HEK293 (cell line): ENCODE measurements at regions not wholly inside any gene's neighbourhood (a gene's known extent, or its start where the extent isn't known, plus 50 kb on each side); places are given as distances from the start of the nearest gene placed in this dataset.

Experiments used
- GLIS2 ChIP-seq: fragments of 450-650 bp; formaldehyde crosslinking; IDR thresholded peaks from 2 replicates; pipeline ENCODE4 v1.5.1; 2016; ENCODE audit warnings: missing biosample characterization, missing genetic modification characterization
- HOXA7 ChIP-seq: sonication (generic); formaldehyde crosslinking; IDR thresholded peaks from 2 replicates; pipeline ENCODE4 v1.8.1; 2022; ENCODE audit warnings: missing genetic modification reagents, borderline replicate concordance
- IKZF3 ChIP-seq: fragments of 450-650 bp; IDR thresholded peaks from 2 replicates; pipeline ENCODE4 v1.5.0; 2018; ENCODE audit warnings: missing biosample characterization, mild to moderate bottlenecking, missing genetic modification characterization, moderate library complexity
- KLF1 ChIP-seq: fragments of 450-650 bp; formaldehyde crosslinking; IDR thresholded peaks from 2 replicates; pipeline ENCODE4 v1.5.1; 2016; ENCODE audit warnings: missing biosample characterization, missing genetic modification characterization
- MYNN ChIP-seq: fragments of 450-650 bp; formaldehyde crosslinking; IDR thresholded peaks from 2 replicates; pipeline ENCODE4 v1.5.1; 2016; ENCODE audit warnings: missing biosample characterization, missing genetic modification characterization, borderline replicate concordance
- OVOL3 ChIP-seq: fragments of 450-650 bp; formaldehyde crosslinking; IDR thresholded peaks from 2 replicates; pipeline ENCODE4 v1.5.1; 2016; ENCODE audit warnings: missing biosample characterization, missing genetic modification characterization
- PRDM1 ChIP-seq: fragments of 450-650 bp; formaldehyde crosslinking; IDR thresholded peaks from 2 replicates; pipeline ENCODE4; 2016; ENCODE audit warnings: missing biosample characterization, missing genetic modification characterization
- RBAK ChIP-seq: fragments of 450-650 bp; formaldehyde crosslinking; IDR thresholded peaks from 2 replicates; pipeline ENCODE4 v1.5.1; 2016; ENCODE audit warnings: missing biosample characterization, missing genetic modification characterization
- SCRT1 ChIP-seq: fragments of 450-650 bp; formaldehyde crosslinking; IDR thresholded peaks from 2 replicates; pipeline ENCODE4 v1.5.1; 2016; ENCODE audit warnings: missing biosample characterization, missing genetic modification characterization, borderline replicate concordance
- ZBTB21 ChIP-seq: fragments of 450-650 bp; formaldehyde crosslinking; IDR thresholded peaks from 2 replicates; pipeline ENCODE4 v1.5.1; 2017; ENCODE audit warnings: missing biosample characterization, missing genetic modification characterization
- ZBTB8A ChIP-seq: fragments of 450-650 bp; formaldehyde crosslinking; IDR thresholded peaks from 2 replicates; pipeline ENCODE4 v1.5.1; 2016; ENCODE audit warnings: missing biosample characterization, missing genetic modification characterization
- ZEB2 ChIP-seq: fragments of 450-650 bp; formaldehyde crosslinking; IDR thresholded peaks from 2 replicates; pipeline ENCODE4 v1.5.1; 2016; ENCODE audit warnings: missing biosample characterization, missing genetic modification characterization
- ZNF114 ChIP-seq: fragments of 450-650 bp; formaldehyde crosslinking; IDR thresholded peaks from 2 replicates; pipeline ENCODE4 v1.5.0; 2017; ENCODE audit warnings: missing biosample characterization, missing genetic modification characterization
- ZNF174 ChIP-seq: fragments of 450-650 bp; formaldehyde crosslinking; IDR thresholded peaks from 2 replicates; pipeline ENCODE4 v1.5.0; 2017; ENCODE audit warnings: missing biosample characterization, mild to moderate bottlenecking, missing genetic modification characterization
- ZNF311 ChIP-seq: fragments of 450-650 bp; formaldehyde crosslinking; IDR thresholded peaks from 2 replicates; pipeline ENCODE4 v1.5.1; 2017; ENCODE audit warnings: missing biosample characterization, missing genetic modification characterization, borderline replicate concordance
- ZNF335 ChIP-seq: fragments of 450-650 bp; formaldehyde crosslinking; conservative IDR thresholded peaks from 2 replicates; pipeline ENCODE4 v1.5.1; 2016; ENCODE audit warnings: missing biosample characterization, missing genetic modification characterization
- ZNF391 ChIP-seq: fragments of 450-650 bp; formaldehyde crosslinking; IDR thresholded peaks from 2 replicates; pipeline ENCODE4 v1.5.1; 2016; ENCODE audit warnings: low read depth, missing biosample characterization, missing genetic modification characterization, borderline replicate concordance
- ZNF394 ChIP-seq: fragments of 450-650 bp; formaldehyde crosslinking; IDR thresholded peaks from 2 replicates; pipeline ENCODE4 v1.5.1; 2016; ENCODE audit warnings: missing biosample characterization, missing genetic modification characterization, mild to moderate bottlenecking, moderate library complexity, borderline replicate concordance
- ZNF423 ChIP-seq: fragments of 450-650 bp; formaldehyde crosslinking; IDR thresholded peaks from 2 replicates; pipeline ENCODE4 v1.5.1; 2016; ENCODE audit warnings: missing biosample characterization, missing genetic modification characterization
- ZNF48 ChIP-seq: fragments of 450-650 bp; formaldehyde crosslinking; IDR thresholded peaks from 2 replicates; pipeline ENCODE4 v1.5.1; 2016; ENCODE audit warnings: missing biosample characterization, missing genetic modification characterization
- ZNF529 ChIP-seq: fragments of 450-650 bp; formaldehyde crosslinking; IDR thresholded peaks from 2 replicates; pipeline ENCODE4 v1.5.1; 2017; ENCODE audit warnings: missing genetic modification characterization, missing biosample characterization; ENCODE audit not compliant: insufficient replicate concordance
- ZNF558 ChIP-seq: fragments of 450-650 bp; formaldehyde crosslinking; IDR thresholded peaks from 2 replicates; pipeline ENCODE4 v1.5.1; 2016; ENCODE audit warnings: missing biosample characterization, missing genetic modification characterization
- ZNF561 ChIP-seq: fragments of 450-650 bp; IDR thresholded peaks from 2 replicates; pipeline ENCODE4 v1.5.1; 2018; ENCODE audit warnings: missing biosample characterization, missing genetic modification characterization, borderline replicate concordance
- ZNF571 ChIP-seq: fragments of 450-650 bp; formaldehyde crosslinking; IDR thresholded peaks from 2 replicates; pipeline ENCODE4 v1.5.0; 2017; ENCODE audit warnings: missing biosample characterization, missing genetic modification characterization
- ZNF600 ChIP-seq: fragments of 450-650 bp; formaldehyde crosslinking; IDR thresholded peaks from 2 replicates; pipeline ENCODE4 v1.5.1; 2016; ENCODE audit warnings: missing biosample characterization, missing genetic modification characterization
- ZNF621 ChIP-seq: fragments of 450-650 bp; formaldehyde crosslinking; IDR thresholded peaks from 2 replicates; pipeline ENCODE4 v1.5.1; 2017; ENCODE audit warnings: missing biosample characterization, missing genetic modification characterization
- ZNF701 ChIP-seq: fragments of 450-650 bp; formaldehyde crosslinking; IDR thresholded peaks from 2 replicates; pipeline ENCODE4 v1.5.1; 2016; ENCODE audit warnings: missing biosample characterization, missing genetic modification characterization
- ZNF747 ChIP-seq: fragments of 450-650 bp; formaldehyde crosslinking; IDR thresholded peaks from 2 replicates; pipeline ENCODE4 v1.5.1; 2016; ENCODE audit warnings: missing biosample characterization, missing genetic modification characterization
- ZXDB ChIP-seq: fragments of 450-650 bp; formaldehyde crosslinking; IDR thresholded peaks from 2 replicates; pipeline ENCODE4 v1.5.1; 2016; ENCODE audit warnings: missing biosample characterization, missing genetic modification characterization
- TF ChIP-seq, protein P1 (sequence below): fragments of 450-650 bp; formaldehyde crosslinking; IDR thresholded peaks from 2 replicates; pipeline ENCODE4 v1.5.1; 2016; ENCODE audit warnings: missing biosample characterization, missing genetic modification characterization
- TF ChIP-seq, protein P2 (sequence below): fragments of 450-650 bp; formaldehyde crosslinking; IDR thresholded peaks from 2 replicates; pipeline ENCODE4; 2016; ENCODE audit warnings: missing biosample characterization, missing genetic modification characterization
- TF ChIP-seq, protein P3 (sequence below): fragments of 450-650 bp; formaldehyde crosslinking; IDR thresholded peaks from 2 replicates; pipeline ENCODE4 v1.5.1; 2016; ENCODE audit warnings: missing biosample characterization, missing genetic modification characterization
- TF ChIP-seq, protein P4 (sequence below): fragments of 450-650 bp; formaldehyde crosslinking; IDR thresholded peaks from 2 replicates; pipeline ENCODE4 v1.5.1; 2017; ENCODE audit warnings: missing biosample characterization, missing genetic modification characterization
- TF ChIP-seq, protein P5 (sequence below): fragments of 450-650 bp; formaldehyde crosslinking; IDR thresholded peaks from 2 replicates; pipeline ENCODE4 v1.5.1; 2016; ENCODE audit warnings: missing biosample characterization, missing genetic modification characterization
- TF ChIP-seq, protein P6 (sequence below): sonication (generic); formaldehyde crosslinking; IDR thresholded peaks from 2 replicates; pipeline ENCODE4 v1.8.1; 2022; ENCODE audit warnings: mild to moderate bottlenecking, moderate library complexity, missing genetic modification reagents

DNA sequence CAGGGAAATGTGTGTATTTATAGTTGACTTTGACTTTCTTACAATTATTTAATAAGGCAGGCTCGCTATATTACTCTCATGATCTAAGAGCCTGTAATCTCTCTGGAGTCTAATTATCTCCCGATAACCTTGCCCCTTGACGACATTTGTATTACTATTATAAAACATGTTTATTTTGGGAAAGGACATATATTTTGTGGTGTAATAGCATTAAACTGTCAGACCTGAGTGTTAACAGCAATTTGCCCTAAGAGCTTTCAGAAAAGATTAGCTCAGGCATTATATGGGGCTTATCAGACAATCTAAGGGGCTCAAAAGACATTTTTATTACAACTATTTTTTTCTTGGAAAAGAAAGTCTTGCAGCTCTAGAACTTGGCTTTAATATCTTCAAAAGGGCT is 427.9 kb upstream of the SLIT2 start (continued):
- TF ChIP-seq, protein P1, sequence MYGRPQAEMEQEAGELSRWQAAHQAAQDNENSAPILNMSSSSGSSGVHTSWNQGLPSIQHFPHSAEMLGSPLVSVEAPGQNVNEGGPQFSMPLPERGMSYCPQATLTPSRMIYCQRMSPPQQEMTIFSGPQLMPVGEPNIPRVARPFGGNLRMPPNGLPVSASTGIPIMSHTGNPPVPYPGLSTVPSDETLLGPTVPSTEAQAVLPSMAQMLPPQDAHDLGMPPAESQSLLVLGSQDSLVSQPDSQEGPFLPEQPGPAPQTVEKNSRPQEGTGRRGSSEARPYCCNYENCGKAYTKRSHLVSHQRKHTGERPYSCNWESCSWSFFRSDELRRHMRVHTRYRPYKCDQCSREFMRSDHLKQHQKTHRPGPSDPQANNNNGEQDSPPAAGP (tag by site-specific recombination): no peak
- TF ChIP-seq GLIS2 (tag by site-specific recombination) (no peak), OVOL3 (peak; percentile 91), ZNF701 (tag by site-specific recombination) (no peak), ZNF335 (tag by site-specific recombination) (0 out of 2 replicates have a peak, but pooled peaks have one; percentile 24), ZNF561 (tag by site-specific recombination) (peak; percentile 80; the same call in 1 of the 2 replicates), ZBTB8A (tag by site-specific recombination) (peak; percentile 75), IKZF3 (tag by site-specific recombination) (peak; percentile 98), ZNF571 (no peak), MYNN (tag by site-specific recombination) (no peak), ZNF114 (tag by site-specific recombination) (no peak), ZEB2 (tag by site-specific recombination) (peak; percentile 59; the same call in 1 of the 2 replicates), ZNF747 (tag by site-specific recombination) (no peak), KLF1 (tag by site-specific recombination) (no peak), PRDM1 (tag by site-specific recombination) (no peak), HOXA7 (CRISPR knock-in tag) (no peak), ZNF391 (tag by site-specific recombination) (peak; percentile 53; the same call in 1 of the 2 replicates), SCRT1 (no peak), ZXDB (tag by site-specific recombination) (peak; percentile 95), ZNF394 (tag by site-specific recombination) (no peak; the same call in 1 of the 2 replicates), ZNF621 (tag by site-specific recombination) (no peak), RBAK (tag by site-specific recombination) (no peak), ZNF423 (tag by site-specific recombination) (no peak), ZNF558 (tag by site-specific recombination) (0 out of 2 replicates have a peak, but pooled peaks have one; percentile 32), ZNF311 (tag by site-specific recombination) (no peak), ZNF600 (no peak), ZNF174 (no peak), ZNF529 (tag by site-specific recombination) (no peak), ZNF48 (no peak), ZBTB21 (tag by site-specific recombination) (no peak)
- TF ChIP-seq, protein P2, sequence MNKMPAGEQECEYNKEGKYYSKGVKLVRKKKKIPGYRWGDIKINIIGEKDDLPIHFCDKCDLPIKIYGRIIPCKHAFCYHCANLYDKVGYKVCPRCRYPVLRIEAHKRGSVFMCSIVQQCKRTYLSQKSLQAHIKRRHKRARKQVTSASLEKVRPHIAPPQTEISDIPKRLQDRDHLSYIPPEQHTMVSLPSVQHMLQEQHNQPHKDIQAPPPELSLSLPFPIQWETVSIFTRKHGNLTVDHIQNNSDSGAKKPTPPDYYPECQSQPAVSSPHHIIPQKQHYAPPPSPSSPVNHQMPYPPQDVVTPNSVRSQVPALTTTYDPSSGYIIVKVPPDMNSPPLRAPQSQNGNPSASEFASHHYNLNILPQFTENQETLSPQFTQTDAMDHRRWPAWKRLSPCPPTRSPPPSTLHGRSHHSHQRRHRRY (tag by site-specific recombination): peak; percentile 74; the same call in 1 of the 2 replicates
- TF ChIP-seq, protein P3, sequence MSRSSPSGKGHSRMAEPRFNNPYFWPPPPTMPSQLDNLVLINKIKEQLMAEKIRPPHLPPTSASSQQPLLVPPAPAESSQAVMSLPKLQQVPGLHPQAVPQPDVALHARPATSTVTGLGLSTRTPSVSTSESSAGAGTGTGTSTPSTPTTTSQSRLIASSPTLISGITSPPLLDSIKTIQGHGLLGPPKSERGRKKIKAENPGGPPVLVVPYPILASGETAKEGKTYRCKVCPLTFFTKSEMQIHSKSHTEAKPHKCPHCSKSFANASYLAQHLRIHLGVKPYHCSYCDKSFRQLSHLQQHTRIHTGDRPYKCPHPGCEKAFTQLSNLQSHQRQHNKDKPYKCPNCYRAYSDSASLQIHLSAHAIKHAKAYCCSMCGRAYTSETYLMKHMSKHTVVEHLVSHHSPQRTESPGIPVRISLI: no peak
- TF ChIP-seq, protein P4, sequence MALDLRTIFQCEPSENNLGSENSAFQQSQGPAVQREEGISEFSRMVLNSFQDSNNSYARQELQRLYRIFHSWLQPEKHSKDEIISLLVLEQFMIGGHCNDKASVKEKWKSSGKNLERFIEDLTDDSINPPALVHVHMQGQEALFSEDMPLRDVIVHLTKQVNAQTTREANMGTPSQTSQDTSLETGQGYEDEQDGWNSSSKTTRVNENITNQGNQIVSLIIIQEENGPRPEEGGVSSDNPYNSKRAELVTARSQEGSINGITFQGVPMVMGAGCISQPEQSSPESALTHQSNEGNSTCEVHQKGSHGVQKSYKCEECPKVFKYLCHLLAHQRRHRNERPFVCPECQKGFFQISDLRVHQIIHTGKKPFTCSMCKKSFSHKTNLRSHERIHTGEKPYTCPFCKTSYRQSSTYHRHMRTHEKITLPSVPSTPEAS (tag by site-specific recombination): peak; percentile 63
- TF ChIP-seq, protein P5, sequence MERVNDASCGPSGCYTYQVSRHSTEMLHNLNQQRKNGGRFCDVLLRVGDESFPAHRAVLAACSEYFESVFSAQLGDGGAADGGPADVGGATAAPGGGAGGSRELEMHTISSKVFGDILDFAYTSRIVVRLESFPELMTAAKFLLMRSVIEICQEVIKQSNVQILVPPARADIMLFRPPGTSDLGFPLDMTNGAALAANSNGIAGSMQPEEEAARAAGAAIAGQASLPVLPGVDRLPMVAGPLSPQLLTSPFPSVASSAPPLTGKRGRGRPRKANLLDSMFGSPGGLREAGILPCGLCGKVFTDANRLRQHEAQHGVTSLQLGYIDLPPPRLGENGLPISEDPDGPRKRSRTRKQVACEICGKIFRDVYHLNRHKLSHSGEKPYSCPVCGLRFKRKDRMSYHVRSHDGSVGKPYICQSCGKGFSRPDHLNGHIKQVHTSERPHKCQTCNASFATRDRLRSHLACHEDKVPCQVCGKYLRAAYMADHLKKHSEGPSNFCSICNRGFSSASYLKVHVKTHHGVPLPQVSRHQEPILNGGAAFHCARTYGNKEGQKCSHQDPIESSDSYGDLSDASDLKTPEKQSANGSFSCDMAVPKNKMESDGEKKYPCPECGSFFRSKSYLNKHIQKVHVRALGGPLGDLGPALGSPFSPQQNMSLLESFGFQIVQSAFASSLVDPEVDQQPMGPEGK (tag by site-specific recombination): 0 out of 2 replicates have a peak, but pooled peaks have one; percentile 25
- TF ChIP-seq, protein P6, sequence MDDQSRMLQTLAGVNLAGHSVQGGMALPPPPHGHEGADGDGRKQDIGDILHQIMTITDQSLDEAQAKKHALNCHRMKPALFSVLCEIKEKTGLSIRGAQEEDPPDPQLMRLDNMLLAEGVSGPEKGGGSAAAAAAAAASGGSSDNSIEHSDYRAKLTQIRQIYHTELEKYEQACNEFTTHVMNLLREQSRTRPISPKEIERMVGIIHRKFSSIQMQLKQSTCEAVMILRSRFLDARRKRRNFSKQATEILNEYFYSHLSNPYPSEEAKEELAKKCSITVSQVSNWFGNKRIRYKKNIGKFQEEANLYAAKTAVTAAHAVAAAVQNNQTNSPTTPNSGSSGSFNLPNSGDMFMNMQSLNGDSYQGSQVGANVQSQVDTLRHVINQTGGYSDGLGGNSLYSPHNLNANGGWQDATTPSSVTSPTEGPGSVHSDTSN (CRISPR knock-in tag): no peak
